HG03060 (cell line): ENCODE measurements at regions not wholly inside any gene's neighbourhood (a gene's known extent, or its start where the extent isn't known, plus 50 kb on each side); places are given as distances from the start of the nearest gene placed in this dataset.

ENCODE experiments used
- ATAC-seq: cut with Tn5 transposase; IDR thresholded peaks from one replicate; pipeline ENCODE4 v1.9.1; 2021; ENCODE audit warnings: low read depth, moderate number of reproducible peaks; ENCODE audit not compliant: unreplicated experiment

- no peak for ATAC-seq
Measured at GRCh38 chr10:36187380-36188079, 545.4 kb upstream of the FZD8 start.

GRCh38 chr10:36185097-36185496 lies 543.0 kb upstream of the FZD8 start:
- ATAC-seq: no peak

GRCh38 chr10:36183726-36184125 lies 541.6 kb upstream of the FZD8 start:
- no peak for ATAC-seq

GRCh38 chr10:36183056-36183455 lies 541.0 kb upstream of the FZD8 start:
- ATAC-seq: no peak

GRCh38 chr10:36182606-36183005 lies 540.5 kb upstream of the FZD8 start:
- ATAC-seq: no peak

- no peak for ATAC-seq
Measured at GRCh38 chr10:36182179-36182566, 540.1 kb upstream of the FZD8 start.

- no peak for ATAC-seq
Measured at GRCh38 chr10:36181426-36182178, 539.5 kb upstream of the FZD8 start.

- no peak for ATAC-seq
Measured at GRCh38 chr10:36178616-36179015, 536.5 kb upstream of the FZD8 start.

GRCh38 chr10:36177071-36177470 lies 535.0 kb upstream of the FZD8 start:
- ATAC-seq: no peak

- ATAC-seq: no peak
Measured at GRCh38 chr10:36175954-36176353, 533.9 kb upstream of the FZD8 start.

GRCh38 chr10:36173364-36173763 lies 531.3 kb upstream of the FZD8 start:
- no peak for ATAC-seq

GRCh38 chr10:36171953-36172940 lies 530.2 kb upstream of the FZD8 start:
- no peak for ATAC-seq

- ATAC-seq: no peak
Measured at GRCh38 chr10:36171556-36171952, 529.5 kb upstream of the FZD8 start.

- no peak for ATAC-seq
Measured at GRCh38 chr10:36170943-36171501, 528.9 kb upstream of the FZD8 start.

- ATAC-seq: no peak
Measured at GRCh38 chr10:36170142-36170719, 528.1 kb upstream of the FZD8 start.

GRCh38 chr10:36168777-36169176 lies 526.7 kb upstream of the FZD8 start:
- ATAC-seq: no peak

GRCh38 chr10:36164556-36165504 lies 522.7 kb upstream of the FZD8 start:
- ATAC-seq: no peak

- ATAC-seq: no peak
Measured at GRCh38 chr10:36163827-36164226, 521.7 kb upstream of the FZD8 start.

- ATAC-seq: no peak
Measured at GRCh38 chr10:36157486-36157885, 515.4 kb upstream of the FZD8 start.
